OCI-LY1 (cell line): ENCODE measurements at regions not wholly inside any gene's neighbourhood (a gene's known extent, or its start where the extent isn't known, plus 50 kb on each side); places are given as distances from the start of the nearest gene placed in this dataset.

Experiments used
- H2AFZ ChIP-seq: fragments of 200-600 bp; sonication (generic), shearing (Covaris generic); 2 replicates; pipeline ENCODE4 v1.6.0; 2014; ENCODE audit warnings: antibody characterized with exemption, mild to moderate bottlenecking, low read length
- H3F3A ChIP-seq: fragments of 200-600 bp; sonication (generic), shearing (Covaris generic); 2 replicates; pipeline ENCODE4 v1.6.0; 2014; ENCODE audit warnings: mild to moderate bottlenecking, antibody characterized with exemption, low read length, moderate library complexity; ENCODE audit not compliant: insufficient read depth
- H3K27ac ChIP-seq: fragments of 200-600 bp; sonication (generic); 2 replicates; pipeline ENCODE4 v1.5.1; 2014; ENCODE audit warnings: low read length, mixed run types, mild to moderate bottlenecking, low read depth; ENCODE audit not compliant: poor library complexity, severe bottlenecking
- H3K27me3 ChIP-seq: fragments of 200-600 bp; sonication (generic); 2 replicates; pipeline ENCODE4 v1.6.0; 2014; ENCODE audit warnings: antibody characterized with exemption, mild to moderate bottlenecking, low read length, moderate library complexity; ENCODE audit not compliant: insufficient read depth
- H3K36me3 ChIP-seq: fragments of 200-600 bp; sonication (generic); 2 replicates; pipeline ENCODE4 v1.6.1; 2014; ENCODE audit warnings: mild to moderate bottlenecking, antibody characterized with exemption, low read length, moderate library complexity, mixed read lengths; ENCODE audit not compliant: insufficient read depth
- H3K4me1 ChIP-seq: fragments of 200-600 bp; sonication (generic); 2 replicates; pipeline ENCODE4 v1.5.1; 2014; ENCODE audit warnings: mild to moderate bottlenecking, low read length, moderate library complexity; ENCODE audit not compliant: insufficient read depth, severe bottlenecking
- H3K4me2 ChIP-seq: fragments of 200-600 bp; sonication (generic), shearing (Covaris generic); 2 replicates; pipeline ENCODE4 v1.6.1; 2014; ENCODE audit warnings: low read length
- H3K4me3 ChIP-seq: fragments of 200-600 bp; sonication (generic); 2 replicates; pipeline ENCODE4 v1.5.1; 2014; ENCODE audit warnings: low read length, low read depth, mild to moderate bottlenecking, mixed read lengths; ENCODE audit not compliant: poor library complexity, severe bottlenecking
- H3K79me2 ChIP-seq: fragments of 200-600 bp; shearing (Covaris generic); 2 replicates; pipeline ENCODE4 v1.6.1; 2016; ENCODE audit warnings: mixed run types, low read length, mixed read lengths; ENCODE audit not compliant: insufficient read depth
- H3K9ac ChIP-seq: fragments of 200-600 bp; sonication (generic), shearing (Covaris generic); 2 replicates; pipeline ENCODE4 v1.6.1; 2014; ENCODE audit warnings: mild to moderate bottlenecking, low read length, mixed read lengths
- H3K9me2 ChIP-seq: fragments of 200-600 bp; sonication (generic), shearing (Covaris generic); 2 replicates; pipeline ENCODE4 v1.6.1; 2014; ENCODE audit warnings: low read depth, mild to moderate bottlenecking, low read length, mixed read lengths
- H3K9me3 ChIP-seq: fragments of 200-600 bp; shearing (Covaris generic); 2 replicates; pipeline ENCODE4 v1.6.1; 2014; ENCODE audit warnings: low read length, mixed read lengths
- H4K20me1 ChIP-seq: fragments of 200-600 bp; sonication (generic), shearing (Covaris generic); 2 replicates; pipeline ENCODE4 v1.6.0; 2016; ENCODE audit warnings: mild to moderate bottlenecking, low read length; ENCODE audit not compliant: insufficient read depth
- CTCF ChIP-seq: fragments of 200-600 bp; sonication (generic), shearing (Covaris generic); IDR thresholded peaks from 2 replicates; pipeline ENCODE4 v1.5.1; 2017; ENCODE audit warnings: mild to moderate bottlenecking, antibody characterized with exemption, low read length, moderate library complexity, mixed read lengths
- EZH2 ChIP-seq: fragments of 200-600 bp; sonication (generic), shearing (Covaris generic); IDR thresholded peaks from 2 replicates; pipeline ENCODE4 v1.8.0; 2017; ENCODE audit warnings: borderline replicate concordance, mixed run types, mild to moderate bottlenecking, antibody characterized with exemption, low read length, moderate library complexity, mixed read lengths

GRCh38 chr3:34239875-34240274 is 441.4 kb downstream of the PDCD6IP start:
- Histone ChIP-seq H2AFZ (no peak overlapping the region), H3K79me2 (no peaks in the 10 kb centered on the region), H3K4me1 (no peaks in the 10 kb centered on the region), H3K36me3 (no peaks in the 10 kb centered on the region), H3K27ac (no peak overlapping the region), H3K4me2 (no peak overlapping the region), H3K9ac (no peak overlapping the region), H3F3A (no peaks in the 10 kb centered on the region), H3K4me3 (no peak overlapping the region), H3K27me3 (no peaks in the 10 kb centered on the region), H3K9me3 (no peaks in the 10 kb centered on the region), H4K20me1 (no peaks in the 10 kb centered on the region), H3K9me2 (no peaks in the 10 kb centered on the region)
- TF ChIP-seq EZH2 (no peak), CTCF (no peak)

- TF ChIP-seq CTCF = no peak
- no peak for TF ChIP-seq EZH2
- no peak overlapping the region for H3K9ac ChIP-seq
- no peaks in the 10 kb centered on the region for H3K9me2 ChIP-seq
- H3K79me2 ChIP-seq = no peaks in the 10 kb centered on the region
- no peaks in the 10 kb centered on the region for H3K36me3 ChIP-seq
- H3K27me3 ChIP-seq = no peaks in the 10 kb centered on the region
- no peaks in the 10 kb centered on the region for H4K20me1 ChIP-seq
- H3K9me3 ChIP-seq = no peaks in the 10 kb centered on the region
- no peaks in the 10 kb centered on the region for H3F3A ChIP-seq
- no peak overlapping the region for H2AFZ ChIP-seq
- no peak overlapping the region for H3K4me2 ChIP-seq
- no peak overlapping the region for H3K27ac ChIP-seq
- H3K4me1 ChIP-seq = no peaks in the 10 kb centered on the region
- H3K4me3 ChIP-seq = no peak overlapping the region
These were observed 449.0 kb downstream of the PDCD6IP start for GRCh38 chr3:34247401-34247800.

GRCh38 chr3:34248352-34248751 is 449.9 kb downstream of the PDCD6IP start:
- Histone ChIP-seq H2AFZ (no peak overlapping the region), H3K4me2 (no peak overlapping the region), H3K4me1 (no peaks in the 10 kb centered on the region)

More at GRCh38 chr3:34248352-34248751, 449.9 kb downstream of the PDCD6IP start:
- H3K79me2 ChIP-seq = no peaks in the 10 kb centered on the region
- H3K36me3 ChIP-seq = no peaks in the 10 kb centered on the region
- no peaks in the 10 kb centered on the region for H3K9me3 ChIP-seq
- no peaks in the 10 kb centered on the region for H3F3A ChIP-seq
- TF ChIP-seq EZH2 (no peak), CTCF (no peak)
- no peak overlapping the region for H3K9ac ChIP-seq
- H3K27me3 ChIP-seq = no peaks in the 10 kb centered on the region
- no peak overlapping the region for H3K27ac ChIP-seq
- no peaks in the 10 kb centered on the region for H4K20me1 ChIP-seq
- H3K9me2 ChIP-seq = no peaks in the 10 kb centered on the region
- no peak overlapping the region for H3K4me3 ChIP-seq
